Right forelimb (tissue), 1 donor: ENCODE measurements at regions not wholly inside any gene's neighbourhood (a gene's known extent, or its start where the extent isn't known, plus 50 kb on each side); places are given as distances from the start of the nearest gene placed in this dataset.
"Not testable (repeated sequence)": the region's sequence is repeated elsewhere in the genome, so short reads cannot be mapped to it uniquely, and the experiment has no call there.

ENCODE experiments used
- DNase-seq: peaks from one replicate; pipeline ENCODE4 v3.0.0-alpha.2; 2018

DNA sequence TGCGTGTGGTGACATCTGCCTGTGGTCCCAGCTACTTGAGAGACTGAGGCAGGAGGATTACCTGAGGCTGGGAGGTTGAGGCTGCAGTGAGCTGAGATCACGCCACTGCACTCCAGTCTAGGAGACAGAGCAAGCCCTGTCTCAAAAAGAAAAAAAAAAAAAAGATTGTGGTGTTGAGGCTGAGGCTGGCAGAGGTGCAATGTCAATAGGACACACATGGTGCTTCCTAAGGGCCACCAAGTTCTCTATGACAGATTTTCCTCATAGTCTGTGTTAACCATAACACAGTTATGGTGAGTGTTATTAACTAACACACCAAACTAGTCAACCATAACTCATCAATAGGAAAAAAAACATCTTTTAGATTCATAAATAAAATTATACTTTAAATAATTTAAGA, 494.4 kb downstream of the TMX3 start:
- no peak for DNase-seq

DNA sequence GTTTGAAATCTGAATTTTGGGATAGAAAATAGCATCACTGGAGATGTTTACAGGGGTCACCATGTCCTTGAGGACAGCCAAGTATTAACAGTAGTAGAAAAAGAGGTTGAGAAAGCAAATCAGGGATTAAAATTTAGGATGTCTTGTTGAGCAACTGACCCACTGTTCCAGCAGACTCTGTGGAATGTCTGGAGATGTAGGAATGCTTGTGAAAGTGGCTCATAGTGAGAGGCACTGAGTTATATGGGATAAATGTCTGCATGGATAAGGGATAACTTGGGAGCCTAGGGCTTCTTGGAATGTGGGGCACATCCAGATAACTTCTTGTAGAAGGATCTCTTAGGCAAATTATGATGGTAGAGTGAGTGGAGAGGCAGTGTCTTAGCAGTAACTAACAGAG, 495.0 kb downstream of the TMX3 start:
- no peak for DNase-seq

DNA sequence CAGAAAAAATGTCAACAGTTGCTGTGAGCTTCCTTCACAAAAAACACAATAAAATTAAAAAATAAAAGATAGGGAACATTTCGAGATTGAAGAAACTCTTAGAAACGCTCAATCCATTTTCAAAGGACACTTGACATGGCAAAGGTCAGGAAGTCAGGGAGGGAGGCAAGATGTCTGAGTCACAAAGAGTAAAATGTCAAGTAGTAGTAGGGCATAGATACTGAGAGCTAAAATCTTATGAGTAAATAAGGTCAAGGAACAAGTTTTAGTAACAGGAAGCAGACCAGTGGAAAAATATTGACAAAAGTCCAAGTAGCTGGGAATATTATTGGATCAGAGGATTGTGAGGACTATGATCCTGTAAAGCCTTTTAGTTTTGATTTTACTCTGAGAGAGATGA, 495.6 kb downstream of the TMX3 start:
- no peak for DNase-seq

DNA sequence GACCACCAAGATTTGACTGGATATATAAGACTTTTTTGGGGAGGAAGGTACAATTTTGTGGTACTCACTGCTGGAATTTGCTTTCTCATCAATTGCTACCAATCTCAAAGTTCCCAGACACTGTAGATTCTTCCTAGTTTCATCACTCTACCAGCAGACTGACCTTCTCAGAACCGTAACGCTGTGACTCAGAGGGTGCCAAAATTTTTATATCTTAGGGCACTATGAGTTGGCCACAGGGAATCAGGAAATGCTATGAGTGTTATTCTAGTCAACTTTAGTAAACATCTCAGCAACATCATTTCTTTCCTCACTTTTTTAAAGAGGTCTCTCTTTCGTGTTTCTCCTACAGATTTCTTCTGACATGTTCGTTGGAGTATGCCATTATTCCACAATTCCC, 499.0 kb downstream of the TMX3 start:
- DNase-seq = no peak

DNA sequence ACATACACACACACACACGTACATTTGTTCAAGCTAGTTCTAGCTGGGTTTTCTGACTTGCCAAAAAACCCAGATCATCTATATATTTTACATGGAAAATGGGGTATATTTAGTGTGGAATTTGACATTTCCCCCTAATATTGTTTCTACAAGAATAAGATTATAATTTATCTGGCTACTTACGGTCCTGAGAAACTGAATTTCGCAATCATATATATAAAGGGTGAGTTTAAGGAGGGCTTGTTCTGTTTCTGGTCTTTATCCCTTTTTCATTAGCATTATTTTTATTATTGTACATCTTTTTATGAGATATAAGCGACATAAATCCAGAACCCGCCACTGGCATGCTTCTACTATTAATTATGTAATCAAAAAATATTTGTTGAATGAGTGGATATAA, 528.9 kb downstream of the TMX3 start:
- no peak for DNase-seq

DNA sequence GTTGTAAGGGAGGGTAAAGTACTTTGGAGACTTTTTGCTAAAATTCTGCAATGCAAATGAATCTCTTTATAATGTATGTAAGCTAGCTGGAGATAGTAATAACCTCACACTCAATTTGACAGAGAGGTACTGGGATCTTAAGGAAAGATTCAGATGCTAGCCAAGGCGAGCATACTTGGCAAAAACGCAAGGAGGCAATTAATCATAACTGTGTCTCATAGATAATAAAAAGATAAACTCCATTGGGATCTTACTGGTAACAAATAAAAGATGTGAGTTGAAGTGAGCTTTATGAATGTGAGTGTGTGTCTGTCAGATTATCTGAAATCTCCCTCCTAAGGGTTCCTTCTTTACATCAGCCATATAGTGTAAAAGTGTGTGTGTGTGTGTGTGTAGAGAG, 533.0 kb downstream of the TMX3 start:
- no peak for DNase-seq

DNA sequence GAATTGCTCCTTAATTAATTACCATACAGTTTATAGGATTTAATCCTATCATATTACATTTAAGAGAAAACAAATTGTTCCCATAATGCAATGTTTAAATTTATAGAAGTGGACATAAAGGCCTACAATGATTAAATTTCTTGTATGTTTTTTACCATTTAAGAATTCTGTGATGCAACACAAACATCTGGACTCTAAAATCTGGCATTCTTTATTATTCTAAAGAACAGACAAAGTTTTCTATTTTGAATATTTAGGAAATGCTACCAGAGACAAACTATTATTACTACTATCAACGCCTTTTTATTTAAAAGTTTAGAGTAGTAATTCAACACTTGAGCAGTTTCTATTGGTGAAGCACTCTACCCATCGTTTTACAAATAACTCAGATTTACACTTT, 535.1 kb downstream of the TMX3 start:
- no peak for DNase-seq

DNA sequence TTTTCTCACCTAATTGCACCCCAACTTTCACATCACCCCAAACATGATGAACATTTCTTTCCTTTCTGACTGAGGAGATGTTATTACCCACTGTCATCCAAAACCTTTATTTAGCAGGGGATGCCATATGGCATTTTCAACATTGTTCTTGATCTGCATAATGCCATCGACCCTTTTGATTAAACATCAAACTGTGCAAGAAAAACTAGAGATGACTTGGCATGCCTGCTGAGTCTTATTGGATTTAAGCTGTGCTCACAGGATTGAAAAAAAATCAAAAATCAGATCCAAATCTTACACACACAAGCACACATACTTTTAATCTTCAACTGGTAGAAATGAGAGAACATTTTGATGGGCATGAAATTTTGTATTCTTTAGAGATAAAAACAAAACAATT, 536.0 kb downstream of the TMX3 start:
- DNase-seq = no peak

DNA sequence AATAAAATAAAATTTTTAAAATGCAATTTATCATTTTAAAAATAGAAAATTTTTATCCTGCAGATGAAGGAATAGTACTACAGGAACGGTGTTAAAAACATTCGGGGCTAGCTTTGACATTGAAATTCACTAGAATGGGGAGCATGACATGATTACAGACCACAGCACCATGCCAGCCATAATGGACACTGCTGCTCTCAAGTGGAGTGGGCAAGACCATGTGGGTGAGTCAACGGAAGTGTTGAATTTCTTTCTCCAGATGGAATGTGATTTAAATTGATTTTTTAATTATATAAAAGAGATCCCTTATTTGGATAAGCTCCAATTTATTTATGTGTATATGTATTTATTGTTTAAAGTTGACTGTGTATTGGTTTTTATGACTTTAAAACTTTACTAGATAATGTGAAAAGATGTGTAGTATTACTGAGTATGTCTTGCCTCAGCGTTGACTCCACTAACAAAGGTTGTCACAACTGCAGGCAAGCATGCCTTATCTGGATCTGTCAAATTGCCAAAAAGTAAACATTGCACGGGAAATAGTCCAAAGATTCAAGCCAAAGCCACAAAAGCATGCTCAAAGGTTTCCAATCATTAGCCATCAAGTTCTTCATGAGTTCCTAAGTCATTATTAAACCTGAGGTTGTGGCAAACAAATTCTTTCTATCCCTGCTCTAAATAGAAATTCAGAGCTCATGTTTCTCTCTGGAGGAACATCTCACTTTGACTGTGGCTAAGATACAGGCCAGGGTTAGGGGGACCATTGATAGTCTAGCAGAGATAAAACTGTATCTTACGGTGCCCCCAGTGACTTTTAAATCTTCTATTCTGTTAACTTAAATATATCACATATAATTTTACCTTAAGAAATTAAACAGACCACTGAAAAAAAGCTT, 536.9 kb downstream of the TMX3 start:
- DNase-seq = no peak

DNA sequence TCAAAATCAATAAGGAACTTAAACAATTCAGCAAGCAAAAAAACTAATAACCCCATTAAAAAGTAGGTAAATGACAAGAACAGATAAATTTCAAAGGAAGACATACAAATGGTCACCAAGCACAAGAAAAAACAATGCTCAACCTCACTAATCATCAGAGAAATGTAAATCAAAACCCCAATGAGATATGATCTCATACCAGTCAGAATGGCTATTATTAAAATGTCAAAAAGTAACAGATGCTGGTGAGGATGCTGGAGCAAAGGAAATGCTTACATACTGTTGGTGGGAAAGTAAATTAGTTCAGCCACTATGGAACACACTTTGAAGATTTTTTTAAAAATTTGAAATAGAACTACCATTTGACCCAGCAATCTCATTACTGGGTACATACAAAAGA, 538.0 kb downstream of the TMX3 start:
- no peak for DNase-seq

DNA sequence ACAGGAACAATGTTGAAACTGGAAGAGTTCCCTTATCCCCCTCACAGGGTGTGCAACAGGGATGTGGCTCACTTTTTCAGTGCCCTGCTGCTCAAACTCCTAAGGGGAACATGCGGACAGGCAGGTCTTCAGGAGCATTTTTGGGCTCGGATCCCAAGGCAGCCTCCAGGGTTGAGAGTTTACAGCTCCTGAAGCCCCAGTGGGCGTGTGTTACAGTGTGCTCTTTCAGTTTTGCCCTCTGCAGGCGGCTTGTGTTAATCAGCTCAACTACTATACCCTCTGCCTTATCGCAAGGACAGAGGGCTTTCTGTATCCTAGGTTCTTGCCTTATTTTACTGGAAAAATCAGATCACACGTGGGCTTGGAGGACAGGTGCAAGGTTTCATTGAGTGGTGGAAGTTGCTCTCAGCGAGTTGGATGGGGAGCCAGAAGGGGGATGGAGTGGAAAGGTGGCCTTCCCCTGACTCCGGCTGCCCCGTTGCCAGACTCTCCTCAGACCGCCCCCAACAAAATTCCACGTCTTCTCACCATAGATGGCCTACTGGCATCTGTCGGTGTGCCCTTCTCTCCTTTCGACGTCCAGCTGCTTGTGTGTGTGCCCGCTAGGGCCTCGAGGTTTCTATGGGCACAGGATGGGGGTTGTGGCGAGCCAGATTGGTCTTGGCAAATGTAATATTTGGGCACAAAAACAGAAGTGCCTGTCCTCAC, 541.9 kb downstream of the TMX3 start:
- no peak for DNase-seq

DNA sequence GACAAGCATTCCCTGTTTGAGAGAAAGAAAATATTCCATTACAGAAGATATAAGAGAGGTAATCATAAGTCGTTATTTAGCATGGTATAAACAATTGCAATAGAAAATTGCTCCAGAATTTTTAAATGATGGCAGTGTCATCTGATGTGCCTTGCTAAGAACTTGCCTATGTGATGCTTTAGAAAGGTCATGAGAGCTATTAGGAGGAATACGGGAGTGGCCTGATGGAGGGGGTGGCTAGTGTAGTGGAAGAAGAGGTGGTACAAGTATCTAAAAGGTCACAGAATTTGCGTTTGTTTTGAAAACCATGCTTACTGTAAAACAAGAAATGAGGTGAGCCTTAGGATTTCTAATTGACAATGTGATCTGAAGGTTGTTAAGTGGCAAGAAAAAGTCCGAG, 550.0 kb downstream of the TMX3 start:
- DNase-seq = no peak

DNA sequence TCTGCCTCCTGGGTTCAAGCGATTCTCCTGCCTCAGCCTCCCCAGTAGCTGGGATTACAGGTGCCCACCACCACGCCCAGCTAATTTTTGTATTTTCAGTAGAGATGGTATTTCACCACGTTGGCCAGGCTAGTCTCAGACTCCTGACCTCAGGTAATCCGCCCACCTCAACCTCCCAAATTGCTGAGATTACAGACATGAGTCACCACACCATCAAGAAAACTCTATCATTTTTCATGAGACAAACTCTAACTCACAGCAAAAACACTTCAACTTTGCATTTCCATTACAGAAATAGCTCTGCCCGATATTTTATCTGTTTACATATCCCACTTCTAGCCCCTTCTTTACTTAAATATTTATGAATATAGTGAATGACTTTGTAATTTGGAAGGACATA, 561.1 kb downstream of the TMX3 start:
- DNase-seq = not testable (repeated sequence)

DNA sequence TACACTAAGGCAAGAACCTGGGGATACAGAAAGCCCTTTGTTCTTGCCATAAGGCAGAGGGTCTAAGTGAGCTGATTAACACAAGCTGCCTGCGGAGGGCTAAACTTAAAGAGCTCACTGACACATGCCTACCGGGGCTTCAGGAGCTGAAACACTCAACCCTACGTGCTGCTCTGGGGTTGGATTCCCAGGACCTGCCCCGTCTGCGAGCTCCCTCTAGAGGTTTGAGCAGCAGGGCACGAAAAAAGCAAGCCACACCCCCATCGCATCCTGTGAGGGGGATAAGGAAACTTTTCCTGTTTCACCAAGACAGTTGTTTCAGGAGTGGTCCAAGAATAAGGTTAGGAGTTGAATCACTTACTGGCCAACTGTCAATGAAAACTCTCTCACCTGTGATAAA, 562.1 kb downstream of the TMX3 start:
- DNase-seq = no peak

DNA sequence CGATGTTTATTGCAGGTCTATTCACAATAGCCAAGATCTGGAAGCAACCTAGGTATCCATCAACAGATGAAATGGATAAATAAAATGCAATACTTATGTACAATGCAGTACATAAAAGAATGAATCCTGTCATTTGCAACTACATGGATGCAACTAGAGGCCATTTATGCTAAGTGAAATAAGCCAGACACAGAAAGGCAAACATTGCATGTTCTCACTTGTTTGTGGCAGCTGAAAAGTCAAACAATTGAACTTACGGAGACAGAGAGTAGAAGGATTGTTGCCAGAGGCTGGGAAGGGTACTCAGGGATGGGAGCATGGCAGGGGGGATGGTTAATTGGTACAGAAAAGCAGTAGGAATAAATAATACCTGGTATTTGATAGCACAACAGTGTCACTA, 563.9 kb downstream of the TMX3 start:
- DNase-seq = no peak

DNA sequence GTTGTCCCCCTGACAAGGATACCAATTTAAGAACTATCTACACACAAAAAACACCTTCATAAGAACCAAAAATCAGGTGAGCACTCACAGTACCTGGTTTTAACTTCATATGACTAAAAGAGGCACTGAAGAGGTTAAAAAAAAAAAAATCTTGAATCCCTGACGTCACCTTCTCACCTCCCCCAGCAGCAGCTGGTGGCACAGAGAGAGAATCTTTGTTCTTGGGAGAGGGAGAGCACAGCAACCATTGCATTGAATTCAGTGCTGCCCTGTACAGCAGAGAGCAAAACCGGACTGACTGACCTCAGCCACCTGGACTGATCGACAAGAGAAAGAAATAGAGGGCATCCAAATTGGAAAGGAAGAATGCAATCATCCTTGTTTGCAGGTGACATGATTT, 566.0 kb downstream of the TMX3 start:
- DNase-seq = no peak

DNA sequence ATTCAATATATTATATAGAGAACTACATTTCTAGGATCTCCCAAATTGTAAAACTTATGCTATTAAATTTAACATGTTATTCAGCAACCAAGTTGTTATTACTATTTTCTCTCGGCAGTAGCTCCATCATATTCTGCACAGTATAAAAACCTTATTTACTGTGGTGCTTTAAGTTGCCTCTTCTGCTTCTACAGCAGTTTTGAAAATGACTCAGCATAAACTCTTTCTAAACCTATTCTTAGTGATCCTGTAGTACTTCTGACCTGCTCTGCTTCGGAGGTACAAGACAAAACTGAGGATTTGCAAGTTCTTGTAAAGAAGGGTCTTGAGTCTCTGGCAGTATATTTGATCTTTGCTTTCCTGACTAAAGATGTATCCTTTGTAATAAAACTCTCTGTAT, 567.2 kb downstream of the TMX3 start:
- DNase-seq = no peak

DNA sequence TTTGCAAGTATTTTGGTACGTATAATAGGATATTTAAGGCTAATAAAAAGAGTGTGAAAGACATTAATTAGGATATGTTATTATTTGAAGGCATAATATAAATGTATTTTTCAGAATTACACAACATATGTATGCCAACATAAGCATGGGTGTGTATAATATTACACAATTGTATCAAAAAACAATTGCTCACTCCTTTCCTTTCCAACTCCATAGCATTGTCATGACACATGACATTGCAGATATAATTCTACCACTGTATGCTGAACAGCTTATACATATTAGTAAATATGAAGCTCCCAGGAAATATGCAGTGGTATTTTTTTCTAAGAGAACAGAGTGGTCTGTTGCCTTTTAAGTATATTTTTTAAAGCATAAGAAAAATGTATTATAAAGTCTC, 593.1 kb downstream of the TMX3 start:
- DNase-seq = no peak

DNA sequence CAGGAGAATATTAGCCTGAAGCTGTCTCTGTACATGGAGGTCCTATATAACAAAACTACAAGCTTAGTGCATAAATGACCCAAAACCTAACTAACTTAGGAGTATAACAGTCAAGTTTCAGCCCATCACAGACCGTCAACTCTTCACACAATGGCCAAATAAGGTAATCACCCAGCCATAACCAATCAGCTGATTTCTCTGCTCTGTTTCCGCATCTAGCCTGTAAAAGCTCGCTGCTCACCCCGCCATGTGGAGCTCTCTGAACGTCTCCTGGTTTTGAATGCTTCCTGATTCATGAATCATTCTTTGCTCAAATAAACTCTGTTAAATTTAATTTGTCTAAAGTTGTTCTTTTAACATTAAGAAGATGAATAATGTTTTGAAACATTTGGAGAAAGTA, 593.6 kb downstream of the TMX3 start:
- no peak for DNase-seq

DNA sequence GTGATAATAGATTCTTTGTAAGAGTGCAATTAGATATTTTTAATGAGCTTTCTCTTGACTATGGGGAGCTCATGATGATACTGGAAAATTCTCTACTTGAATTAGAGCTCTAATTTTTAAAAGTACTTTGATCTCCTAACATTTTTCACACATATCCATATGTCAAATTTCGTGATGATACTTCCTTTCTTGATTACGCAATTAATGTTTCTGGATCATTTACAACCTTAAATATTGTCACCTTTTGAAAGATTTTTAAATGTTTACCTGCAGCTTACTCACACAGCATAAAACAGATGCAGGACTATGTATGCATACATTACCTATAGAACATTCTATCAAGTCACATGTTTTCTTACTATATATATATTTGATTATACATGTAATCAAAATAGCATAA, 598.5 kb upstream of the DSEL start:
- no peak for DNase-seq

DNA sequence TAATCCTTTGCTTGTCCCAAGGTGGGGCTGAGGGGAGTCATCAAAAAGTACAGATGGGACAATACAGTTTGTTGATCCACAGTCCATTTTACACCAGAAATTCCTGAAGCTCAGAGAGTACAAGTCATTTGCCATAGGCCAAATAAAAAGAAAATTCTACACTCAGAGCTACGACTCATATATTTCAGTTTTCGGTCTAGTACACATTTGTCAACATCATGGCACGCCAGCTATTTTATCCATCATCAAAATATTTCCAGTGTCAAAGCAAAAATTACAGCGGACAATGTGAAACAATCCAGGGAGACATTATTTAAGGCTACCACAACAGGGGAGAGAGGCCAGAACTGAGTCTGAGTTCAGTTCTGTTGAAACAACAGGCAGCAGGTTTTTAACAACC, 587.5 kb upstream of the DSEL start:
- DNase-seq = no peak

DNA sequence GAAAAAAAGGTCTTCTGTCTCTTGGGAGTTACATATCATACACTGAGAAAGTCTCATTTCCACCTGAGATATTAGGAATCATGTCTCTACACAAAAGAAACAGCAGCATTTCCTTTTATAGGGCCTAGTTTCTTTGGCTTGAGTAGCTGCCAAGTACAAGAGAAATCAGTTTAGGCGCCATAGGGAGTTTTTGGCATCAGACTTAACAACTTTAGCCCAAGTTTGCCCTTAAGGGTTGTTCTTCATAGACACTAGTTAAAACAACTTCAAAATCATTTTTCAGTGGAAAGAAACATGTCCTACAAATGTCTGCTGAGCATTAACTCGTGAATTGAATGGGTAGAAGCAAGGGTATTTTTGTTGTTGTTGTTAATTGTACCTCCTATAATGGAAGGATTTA, 587.0 kb upstream of the DSEL start:
- DNase-seq = no peak

DNA sequence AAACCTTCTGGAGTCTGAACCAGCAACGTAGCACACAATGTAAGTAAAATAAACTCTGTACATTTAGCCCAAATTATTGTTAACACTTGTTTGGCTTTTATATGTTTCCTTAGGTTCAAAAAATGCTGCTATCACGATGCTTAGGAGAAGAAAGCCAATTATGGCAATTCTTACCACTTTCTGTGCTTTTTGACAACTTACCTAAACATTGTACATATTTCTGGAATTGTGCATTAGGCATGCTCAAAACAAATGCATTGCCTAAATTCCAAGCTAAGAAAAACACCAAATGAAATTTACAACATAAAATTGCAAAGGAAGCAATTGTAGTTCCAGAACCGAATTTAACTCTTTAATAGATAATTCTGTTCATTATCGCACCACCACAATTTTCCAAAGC, 585.6 kb upstream of the DSEL start:
- no peak for DNase-seq

DNA sequence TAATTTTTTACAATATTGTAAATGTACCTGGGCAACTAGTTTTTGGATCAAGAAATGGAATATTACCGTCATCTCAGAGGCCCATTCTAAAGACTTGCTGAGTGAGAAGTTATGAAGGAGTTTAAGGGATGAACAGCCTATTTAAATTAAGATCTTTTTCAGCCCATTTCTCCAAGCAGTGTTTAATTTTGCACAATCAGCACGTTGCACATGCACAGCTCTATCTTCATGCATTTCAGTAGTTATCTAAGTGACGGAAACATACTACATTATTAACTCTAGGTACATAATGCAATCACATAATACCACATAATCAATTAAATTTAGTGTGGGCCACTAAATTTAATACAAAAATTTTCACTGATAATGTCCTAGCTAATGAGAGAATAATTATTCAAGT, 582.1 kb upstream of the DSEL start:
- no peak for DNase-seq

DNA sequence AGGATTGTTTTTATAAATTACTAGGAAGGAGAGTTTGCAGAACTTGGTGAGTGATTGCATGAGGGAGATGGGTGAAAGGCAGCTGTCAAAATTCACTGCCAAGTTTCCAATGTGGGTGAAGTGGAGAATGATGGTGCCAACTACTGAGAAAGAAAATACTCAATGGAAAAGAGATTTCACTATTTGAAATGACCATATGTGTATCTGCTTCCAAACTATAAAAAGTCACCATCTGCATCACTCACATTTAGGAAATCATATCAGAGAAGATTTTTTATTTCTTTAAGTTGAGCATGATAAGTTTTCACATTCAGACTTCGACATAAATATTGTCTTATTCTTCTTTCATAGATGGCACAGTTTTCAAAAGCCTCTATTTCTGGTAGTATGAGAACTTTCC, 570.0 kb upstream of the DSEL start:
- no peak for DNase-seq
